AG09309 (cell line): ENCODE measurements at regions not wholly inside any gene's neighbourhood (a gene's known extent, or its start where the extent isn't known, plus 50 kb on each side); places are given as distances from the start of the nearest gene placed in this dataset.

Experiments used
- DNase-seq: peaks from one replicate; pipeline ENCODE4 v3.0.0-alpha.2; 2010; ENCODE audit warnings: low read depth
- H3K4me3 ChIP-seq: 2 replicates; pipeline ENCODE4 v1.5.1; 2011; ENCODE audit warnings: mild to moderate bottlenecking, low read depth, low read length, moderate library complexity; ENCODE audit not compliant: control insufficient read depth
- CTCF ChIP-seq: IDR thresholded peaks from 2 replicates; pipeline ENCODE4 v1.5.1; 2011; ENCODE audit warnings: mild to moderate bottlenecking, low read depth, low read length, inconsistent platforms; ENCODE audit not compliant: insufficient read depth, control insufficient read depth; ENCODE audit errors: missing control alignments

GRCh38 chr2:62296832-62297623 lies 101.1 kb downstream of the B3GNT2 start:
- TF ChIP-seq CTCF: no peak
- no peak for DNase-seq
- no peak overlapping the region for H3K4me3 ChIP-seq

- TF ChIP-seq CTCF: no peak
- no peak overlapping the region for H3K4me3 ChIP-seq
- no peak for DNase-seq
Observed at GRCh38 chr2:62296034-62296831, 100.3 kb downstream of the B3GNT2 start.

GRCh38 chr2:62293490-62294271 lies 97.8 kb downstream of the B3GNT2 start:
- H3K4me3 ChIP-seq: no peak overlapping the region
- no peak for TF ChIP-seq CTCF
- no peak for DNase-seq

GRCh38 chr2:62293151-62293489 lies 97.2 kb downstream of the B3GNT2 start:
- no peak overlapping the region for H3K4me3 ChIP-seq
- no peak for TF ChIP-seq CTCF
- no peak for DNase-seq

GRCh38 chr2:62292190-62292589 lies 96.3 kb downstream of the B3GNT2 start:
- H3K4me3 ChIP-seq: no peak overlapping the region
- DNase-seq: no peak
- no peak for TF ChIP-seq CTCF

- TF ChIP-seq CTCF: no peak
- DNase-seq: no peak
- H3K4me3 ChIP-seq: no peak overlapping the region
Observed at GRCh38 chr2:62291517-62292137, 95.7 kb downstream of the B3GNT2 start.
